ENCODE measurements at regions not wholly inside any gene's neighbourhood (a gene's known extent, or its start where the extent isn't known, plus 50 kb on each side); places are given as distances from the start of the nearest gene placed in this dataset.

DNA sequence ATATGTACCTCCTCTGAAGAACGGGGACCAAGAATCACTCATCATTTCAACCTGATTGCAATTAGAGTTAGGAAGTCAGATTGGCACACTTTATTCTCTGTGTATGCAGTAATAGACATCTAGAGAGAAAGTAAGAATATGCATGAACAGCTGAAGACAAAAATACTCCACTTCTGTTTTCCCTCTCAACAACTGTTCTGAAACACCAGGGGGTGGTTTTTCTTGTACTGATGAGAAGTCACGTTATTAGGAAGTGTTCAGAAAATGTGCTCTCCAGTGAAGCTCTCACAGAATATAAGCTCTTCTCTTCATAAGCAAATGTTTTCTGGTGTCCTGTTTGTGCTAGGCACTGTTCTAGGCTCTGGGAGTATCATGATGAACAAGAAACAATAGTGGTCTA is 531.7 kb upstream of the C9orf72 start:
- H3K4me3 ChIP-seq (ENCODE audit: low read depth, low read length): no peak overlapping the region
- TF ChIP-seq, protein P1, sequence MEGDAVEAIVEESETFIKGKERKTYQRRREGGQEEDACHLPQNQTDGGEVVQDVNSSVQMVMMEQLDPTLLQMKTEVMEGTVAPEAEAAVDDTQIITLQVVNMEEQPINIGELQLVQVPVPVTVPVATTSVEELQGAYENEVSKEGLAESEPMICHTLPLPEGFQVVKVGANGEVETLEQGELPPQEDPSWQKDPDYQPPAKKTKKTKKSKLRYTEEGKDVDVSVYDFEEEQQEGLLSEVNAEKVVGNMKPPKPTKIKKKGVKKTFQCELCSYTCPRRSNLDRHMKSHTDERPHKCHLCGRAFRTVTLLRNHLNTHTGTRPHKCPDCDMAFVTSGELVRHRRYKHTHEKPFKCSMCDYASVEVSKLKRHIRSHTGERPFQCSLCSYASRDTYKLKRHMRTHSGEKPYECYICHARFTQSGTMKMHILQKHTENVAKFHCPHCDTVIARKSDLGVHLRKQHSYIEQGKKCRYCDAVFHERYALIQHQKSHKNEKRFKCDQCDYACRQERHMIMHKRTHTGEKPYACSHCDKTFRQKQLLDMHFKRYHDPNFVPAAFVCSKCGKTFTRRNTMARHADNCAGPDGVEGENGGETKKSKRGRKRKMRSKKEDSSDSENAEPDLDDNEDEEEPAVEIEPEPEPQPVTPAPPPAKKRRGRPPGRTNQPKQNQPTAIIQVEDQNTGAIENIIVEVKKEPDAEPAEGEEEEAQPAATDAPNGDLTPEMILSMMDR (IDR thresholded peaks at IDR 0.05; ENCODE audit: insufficient read depth, low read length): no peak
- no peak for DNase-seq (ENCODE audit: low read depth)

DNA sequence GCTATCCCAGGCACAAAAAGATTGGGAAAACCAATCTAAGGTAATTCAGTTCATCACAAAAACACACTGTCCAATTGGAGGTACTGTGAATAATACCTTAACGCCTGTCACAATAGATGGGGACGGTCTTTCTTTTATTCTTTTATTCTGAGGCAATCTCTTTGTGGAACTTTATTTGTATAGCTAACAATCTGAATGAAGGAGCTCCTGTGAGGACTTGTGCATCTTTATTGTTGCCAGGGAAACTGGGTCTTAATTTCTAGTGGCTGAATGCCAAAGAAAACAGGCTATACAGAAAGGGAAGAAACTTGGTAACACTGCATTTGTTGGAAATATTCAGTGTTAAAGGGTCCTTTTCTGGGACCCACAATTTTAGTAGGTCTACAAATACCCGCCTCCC is 546.9 kb upstream of the C9orf72 start:
- TF ChIP-seq, protein P1 (IDR thresholded peaks at IDR 0.05; ENCODE audit: insufficient read depth, low read length): no peak
- DNase-seq (ENCODE audit: low read depth): no peak
- no peak overlapping the region for H3K4me3 ChIP-seq (ENCODE audit: low read depth, low read length)

DNA sequence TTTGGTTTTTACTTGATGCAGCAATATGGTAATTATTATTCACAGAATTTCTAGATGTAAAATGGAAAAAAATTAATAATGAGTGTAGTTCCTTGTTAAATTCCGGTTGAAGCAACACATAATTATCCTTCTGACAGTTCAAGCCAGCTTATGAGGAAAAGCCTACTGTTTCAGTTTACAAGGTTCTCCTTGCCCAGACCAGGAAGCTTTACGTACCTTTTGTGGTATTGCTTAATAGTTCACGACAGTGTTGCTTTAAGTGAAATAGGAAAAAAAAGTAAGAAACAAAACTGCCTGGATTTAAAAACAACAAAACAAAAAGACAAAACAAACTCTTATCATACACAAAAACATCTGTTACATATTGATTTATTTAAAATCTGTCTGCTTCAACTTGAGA is 547.3 kb upstream of the C9orf72 start:
- H3K4me3 ChIP-seq (ENCODE audit: low read depth, low read length): no peak overlapping the region
- no peak for DNase-seq (ENCODE audit: low read depth)
- TF ChIP-seq, protein P1 (IDR thresholded peaks at IDR 0.05; ENCODE audit: insufficient read depth, low read length): no peak

DNA sequence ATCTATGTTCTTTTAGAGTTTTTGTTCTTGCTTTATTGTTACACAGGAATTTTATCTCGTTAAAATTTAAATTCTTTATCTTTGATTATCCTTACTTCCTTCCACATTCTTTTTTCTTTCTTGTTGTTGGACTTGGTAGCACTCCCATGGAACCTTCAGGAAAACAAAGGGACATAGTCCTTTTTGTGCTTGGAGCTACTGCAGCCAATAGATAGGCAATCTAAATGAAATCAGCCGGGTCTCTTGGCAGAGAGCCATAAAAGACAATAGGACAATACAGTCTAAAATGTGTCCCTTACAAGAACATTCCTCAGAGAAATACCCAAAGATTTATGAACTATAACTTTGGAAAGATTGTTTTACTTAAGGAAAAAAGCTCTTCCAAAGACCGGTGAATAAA is 548.1 kb upstream of the C9orf72 start:
- no peak overlapping the region for H3K4me3 ChIP-seq (ENCODE audit: low read depth, low read length)
- DNase-seq (ENCODE audit: low read depth): no peak
- TF ChIP-seq, protein P1 (IDR thresholded peaks at IDR 0.05; ENCODE audit: insufficient read depth, low read length): no peak

DNA sequence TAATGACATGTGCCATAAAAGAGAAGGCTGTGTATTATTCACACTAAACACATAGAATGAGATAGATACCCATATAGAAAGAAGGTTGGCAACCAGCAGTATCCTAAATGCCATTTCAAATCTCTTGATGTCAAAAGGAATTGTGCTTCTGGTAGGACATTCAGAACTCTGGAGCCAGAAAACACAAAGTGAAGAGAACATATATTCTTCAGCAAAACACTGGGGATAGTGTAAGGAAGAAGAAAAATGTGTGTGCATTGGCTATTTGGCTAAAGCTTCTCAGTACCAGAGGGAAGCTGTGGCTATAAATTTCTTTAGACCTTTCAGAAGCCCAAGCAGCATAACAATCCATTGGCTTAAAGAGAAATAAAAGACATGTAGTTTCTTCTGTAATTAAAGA is 551.6 kb upstream of the C9orf72 start:
- H3K4me3 ChIP-seq (ENCODE audit: low read depth, low read length): no peak overlapping the region
- DNase-seq (ENCODE audit: low read depth): no peak
- TF ChIP-seq, protein P1 (IDR thresholded peaks at IDR 0.05; ENCODE audit: insufficient read depth, low read length): no peak

DNA sequence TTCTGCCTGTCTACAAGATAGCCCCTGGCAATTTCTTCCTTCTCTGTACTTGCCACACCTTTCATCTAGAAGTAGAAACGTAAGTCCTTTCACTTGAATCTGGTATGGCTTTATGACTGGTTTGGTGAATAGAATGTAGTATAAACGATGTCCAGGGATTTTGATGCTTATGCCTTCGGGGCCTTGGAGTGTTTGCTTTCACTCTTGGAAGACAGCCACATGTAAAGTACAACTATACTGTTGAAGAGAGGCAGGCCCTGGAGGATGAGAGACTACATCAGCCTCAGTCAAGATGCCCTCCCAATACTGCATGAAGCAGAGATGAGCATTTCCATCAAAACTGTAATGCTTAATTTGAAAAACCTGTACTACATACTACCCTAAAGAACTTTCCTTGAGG is 553.8 kb upstream of the C9orf72 start:
- DNase-seq (ENCODE audit: low read depth): no peak
- no peak overlapping the region for H3K4me3 ChIP-seq (ENCODE audit: low read depth, low read length)
- TF ChIP-seq, protein P1 (IDR thresholded peaks at IDR 0.05; ENCODE audit: insufficient read depth, low read length): no peak

DNA sequence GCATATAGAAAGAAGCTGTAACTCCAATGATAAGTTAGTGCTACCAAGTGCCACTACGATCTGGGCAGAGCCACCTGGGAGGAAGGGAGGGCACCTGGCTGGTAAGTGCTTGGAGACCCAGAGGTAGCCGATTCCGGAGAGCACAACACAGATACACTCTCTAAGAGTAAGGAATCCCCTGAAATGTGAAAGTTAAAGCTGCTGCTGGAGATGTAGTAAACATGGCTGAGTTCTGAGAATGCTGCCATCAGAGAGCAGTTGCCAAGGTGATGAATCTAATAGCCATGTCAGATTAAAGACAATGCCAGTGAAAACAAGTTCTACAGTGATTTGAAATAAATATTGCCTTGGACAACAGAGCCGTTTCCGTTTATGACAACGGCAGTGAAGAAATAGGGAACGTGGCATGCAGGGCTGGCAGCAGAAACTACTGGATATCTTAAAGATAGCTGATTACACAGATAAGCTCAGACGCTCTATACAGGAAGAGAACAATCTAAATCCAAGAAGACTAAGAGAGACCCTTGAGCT is 561.2 kb upstream of the C9orf72 start:
- TF ChIP-seq, protein P1 (IDR thresholded peaks at IDR 0.05; ENCODE audit: insufficient read depth, low read length): no peak
- no peak for DNase-seq (ENCODE audit: low read depth)
- H3K4me3 ChIP-seq (ENCODE audit: low read depth, low read length): no peak overlapping the region
